ENCODE measurements at regions not wholly inside any gene's neighbourhood (a gene's known extent, or its start where the extent isn't known, plus 50 kb on each side); places are given as distances from the start of the nearest gene placed in this dataset.
"Not testable (repeated sequence)": the region's sequence is repeated elsewhere in the genome, so short reads cannot be mapped to it uniquely, and the experiment has no call there.

- ATAC-seq, result no peak
- no peak overlapping the region for H3K27ac ChIP-seq (ENCODE audit: low read depth, low read length)
- H3K36me3 ChIP-seq (ENCODE audit: control insufficient read depth in 1 of 2, insufficient read depth in 2 of 2, low read length in 2 of 2), result no peaks in the 10 kb centered on the region
- H3K79me2 ChIP-seq (ENCODE audit: insufficient read depth, low read length), result no peaks in the 10 kb centered on the region
- no peak overlapping the region for H3K9ac ChIP-seq (ENCODE audit: low read length)
- ChIA-PET RAD21 (ENCODE audit: low non-redundant PET in 1 of 2, low total read pairs in 2 of 2, uncharacterized antibody in 2 of 2, unreplicated experiment in 2 of 2) (no interaction called here), CTCF (interaction anchor here (1.2 to 2.1 kb wide), 2 partner anchors 20 to 137 kb away, joined by 3 to 8 read pairs; no protein-coding TSS in a partner anchor), POLR2A (no interaction called here)
- no peaks in the 10 kb centered on the region for H3K9me3 ChIP-seq (ENCODE audit: control insufficient read depth in 1 of 2, insufficient read depth in 1 of 2, low read depth in 1 of 2, low read length in 2 of 2)
- no peak for TF ChIP-seq EZH2 (IDR thresholded peaks at IDR 0.05)
- no peak for TF ChIP-seq TCF7L2 (IDR thresholded peaks at IDR 0.05; ENCODE audit: borderline replicate concordance, extremely low read depth, insufficient read depth, insufficient read length)
- TF ChIP-seq CTCF (IDR thresholded peaks at IDR 0.05 in 2 of 3, conservative IDR thresholded peaks at IDR 0.05 in 1 of 3; ENCODE audit: borderline replicate concordance in 1 of 3, insufficient read depth in 1 of 3, low read depth in 2 of 3, low read length in 2 of 3), result no peak
- TF ChIP-seq ELF1 (IDR thresholded peaks at IDR 0.05; ENCODE audit: borderline replicate concordance, low read depth), result no peak
- no peak for TF ChIP-seq ZFX (IDR thresholded peaks at IDR 0.05)
- no peak for TF ChIP-seq EZH2phosphoT487 (IDR thresholded peaks at IDR 0.05; ENCODE audit: borderline replicate concordance)
- H2AFZ ChIP-seq (ENCODE audit: low read depth, low read length, poor library complexity, severe bottlenecking), result no peak overlapping the region
- no peaks in the 10 kb centered on the region for H3K9me2 ChIP-seq (ENCODE audit: insufficient read depth)
- no peak overlapping the region for H3K4me3 ChIP-seq (replicated peaks in 1 of 2; ENCODE audit: low read depth in 1 of 2, low read length in 2 of 2)
- intact Hi-C loops (cut with micrococcal nuclease), result no loop called here
- no peaks in the 10 kb centered on the region for H3K4me1 ChIP-seq (ENCODE audit: control insufficient read depth in 1 of 2, insufficient read depth in 2 of 2, low read length in 2 of 2)
- no peak overlapping the region for H3K4me2 ChIP-seq (ENCODE audit: low read length)
- no peak for DNase-seq (ENCODE audit: low read depth, low spot score)
- H4K20me1 ChIP-seq (ENCODE audit: insufficient read depth), result no peaks in the 10 kb centered on the region
- H3K27me3 ChIP-seq (ENCODE audit: insufficient read depth, low read length), result peaks cover 74% of the 10 kb centered on the region
- BruUV-seq (replicated peaks), result no TSS peak
These were observed 103.5 kb upstream of the PRSS1 start for GRCh38 chr7:142645777-142646176.

GRCh38 chr7:142642316-142642715, 107.0 kb upstream of the PRSS1 start:
- Histone ChIP-seq H3K4me1 (ENCODE audit: control insufficient read depth in 1 of 2, insufficient read depth in 2 of 2, low read length in 2 of 2) (no peaks in the 10 kb centered on the region), H2AFZ (ENCODE audit: low read depth, low read length, poor library complexity, severe bottlenecking) (no peak overlapping the region), H4K20me1 (ENCODE audit: insufficient read depth) (no peaks in the 10 kb centered on the region), H3K36me3 (ENCODE audit: control insufficient read depth in 1 of 2, insufficient read depth in 2 of 2, low read length in 2 of 2) (no peaks in the 10 kb centered on the region), H3K79me2 (ENCODE audit: insufficient read depth, low read length) (no peaks in the 10 kb centered on the region), H3K9me3 (ENCODE audit: control insufficient read depth in 1 of 2, insufficient read depth in 1 of 2, low read depth in 1 of 2, low read length in 2 of 2) (no peaks in the 10 kb centered on the region), H3K9me2 (ENCODE audit: insufficient read depth) (no peaks in the 10 kb centered on the region), H3K9ac (ENCODE audit: low read length) (no peak overlapping the region), H3K27ac (ENCODE audit: low read depth, low read length) (no peak overlapping the region), H3K27me3 (ENCODE audit: insufficient read depth, low read length) (peaks cover 75% of the 10 kb centered on the region), H3K4me3 (replicated peaks in 1 of 2; ENCODE audit: low read depth in 1 of 2, low read length in 2 of 2) (no peak overlapping the region), H3K4me2 (ENCODE audit: low read length) (no peak overlapping the region)
- ChIA-PET RAD21 (ENCODE audit: low non-redundant PET in 1 of 2, low total read pairs in 2 of 2, uncharacterized antibody in 2 of 2, unreplicated experiment in 2 of 2) (no interaction called here), CTCF (interaction anchor here (0.9 to 1.0 kb wide), 3 partner anchors 10 to 141 kb away, joined by 3 read pairs; no protein-coding TSS in a partner anchor), POLR2A (no interaction called here)
- DNase-seq (ENCODE audit: low read depth, low spot score) (no peak), ATAC-seq (no peak)
- TF ChIP-seq POLR2A (IDR thresholded peaks at IDR 0.05; ENCODE audit: borderline replicate concordance, extremely low read depth, insufficient read depth, insufficient read length) (no peak), ATF3 (IDR thresholded peaks at IDR 0.05) (no peak), ZNF274 (IDR thresholded peaks at IDR 0.05; ENCODE audit: low read depth, low read length) (no peak), ZFX (IDR thresholded peaks at IDR 0.05) (no peak), EZH2phosphoT487 (IDR thresholded peaks at IDR 0.05; ENCODE audit: borderline replicate concordance) (no peak), CBX3 (IDR thresholded peaks at IDR 0.05; ENCODE audit: low read depth) (no peak), YY1 (IDR thresholded peaks at IDR 0.05; ENCODE audit: extremely low read depth, insufficient replicate concordance, low read depth, low read length) (no peak), EGR1 (IDR thresholded peaks at IDR 0.05; ENCODE audit: low read depth) (no peak), SP1 (IDR thresholded peaks at IDR 0.05; ENCODE audit: low read depth) (no peak)
- BruUV-seq (replicated peaks), result no TSS peak
- intact Hi-C loops (cut with micrococcal nuclease), result no loop called here

GRCh38 chr7:142641252-142641651, 108.0 kb upstream of the PRSS1 start:
- H3K4me3 ChIP-seq (replicated peaks in 1 of 2; ENCODE audit: low read depth in 1 of 2, low read length in 2 of 2); ATAC-seq; DNase-seq (ENCODE audit: low read depth, low spot score); H3K4me1 ChIP-seq (ENCODE audit: control insufficient read depth in 1 of 2, insufficient read depth in 2 of 2, low read length in 2 of 2); BruUV-seq (replicated peaks); H3K9me2 ChIP-seq (ENCODE audit: insufficient read depth); H4K20me1 ChIP-seq (ENCODE audit: insufficient read depth); H3K4me2 ChIP-seq (ENCODE audit: low read length); POLR2A ChIA-PET; H2AFZ ChIP-seq (ENCODE audit: low read depth, low read length, poor library complexity, severe bottlenecking); H3K27ac ChIP-seq (ENCODE audit: low read depth, low read length); H3K36me3 ChIP-seq (ENCODE audit: control insufficient read depth in 1 of 2, insufficient read depth in 2 of 2, low read length in 2 of 2); H3K79me2 ChIP-seq (ENCODE audit: insufficient read depth, low read length); RAD21 ChIA-PET (ENCODE audit: low non-redundant PET in 1 of 2, low total read pairs in 2 of 2, uncharacterized antibody in 2 of 2, unreplicated experiment in 2 of 2); H3K9ac ChIP-seq (ENCODE audit: low read length); H3K9me3 ChIP-seq (ENCODE audit: control insufficient read depth in 1 of 2, insufficient read depth in 1 of 2, low read depth in 1 of 2, low read length in 2 of 2); intact Hi-C loops (cut with micrococcal nuclease): not testable (repeated sequence)
- CTCF ChIA-PET, result interaction anchor here (1.0 kb wide), 1 partner anchor 10 kb away, joined by 3 read pairs; no protein-coding TSS in a partner anchor
- H3K27me3 ChIP-seq (ENCODE audit: insufficient read depth, low read length), result peaks cover 72% of the 10 kb centered on the region

Data from HCT116 (cell line).